HCT116 (cell line): ENCODE measurements at regions not wholly inside any gene's neighbourhood (a gene's known extent, or its start where the extent isn't known, plus 50 kb on each side); places are given as distances from the start of the nearest gene placed in this dataset.

Experiments
- ATAC-seq: fragments of 200-7000 bp; cut with Tn5 transposase; 2 replicates; pipeline ENCODE4 v1.9.1; 2020; ENCODE audit warnings: mild to moderate bottlenecking, moderate library complexity
- BruUV-seq: library from RNA; stranded (reverse); fragments of 400-500 nt; replicated peaks from 2 replicates; lab custom pipeline; 2021; lab: Mats Ljungman, UMichigan
- CTCF ChIA-PET: fragments of 300-600 bp; sonication (Branson Sonifier 250); formaldehyde crosslinking; loops from one replicate; lab custom pipeline; 2021; ENCODE audit warnings: antibody characterized with exemption; lab: Charles Lee
- POLR2A ChIA-PET: fragments of 300-600, 350-600 bp; sonication (Branson Sonifier 250); formaldehyde crosslinking; loops from one replicate; lab custom pipeline; 2021; ENCODE audit warnings: antibody characterized with exemption; lab: Charles Lee
- RAD21 ChIA-PET, 2 experiments: fragments of 300-600 bp; sonication (Branson Sonifier 250); formaldehyde crosslinking; loops; one replicate each; lab custom pipeline; 2023; ENCODE audit warnings: low total read pairs in 2 of 2; ENCODE audit not compliant: uncharacterized antibody in 2 of 2, unreplicated experiment in 2 of 2, low non-redundant PET in 1 of 2; lab: Charles Lee
- DNase-seq: peaks from one replicate; pipeline ENCODE4 v3.0.0-alpha.2; 2010; ENCODE audit warnings: low read depth, low spot score
- H2AFZ ChIP-seq: fragments of 200-600 bp; shearing (Covaris generic), sonication (generic); 2 replicates; pipeline ENCODE4 v1.6.1; 2017; ENCODE audit warnings: low read depth, mixed run types, mixed read lengths, antibody characterized with exemption, low read length; ENCODE audit not compliant: poor library complexity, severe bottlenecking
- H3K27ac ChIP-seq: 2 replicates; pipeline ENCODE4 v1.5.1; 2012; ENCODE audit warnings: low read depth, low read length
- H3K27me3 ChIP-seq: fragments of 200-600 bp; sonication (generic); 2 replicates; pipeline ENCODE4 v1.6.1; 2016; ENCODE audit warnings: mixed run types, low read length, mixed read lengths; ENCODE audit not compliant: insufficient read depth
- H3K36me3 ChIP-seq, 2 experiments: fragments of 200-500 bp in 1 of 2; fragments of 200-600 bp in 1 of 2; sonication (Bioruptor generic) in 1 of 2; sonication (generic) in 1 of 2; 2 replicates each; pipeline versions ENCODE4 v1.5.1 to v1.6.1; 2014 to 2016; ENCODE audit warnings: low read length in 2 of 2, inconsistent platforms in 1 of 2, mixed read lengths in 1 of 2, mixed run types in 1 of 2; ENCODE audit not compliant: insufficient read depth in 2 of 2, control insufficient read depth in 1 of 2
- H3K4me1 ChIP-seq, 2 experiments: fragments of 200-600 bp in 1 of 2; sonication (generic) in 1 of 2; 2 replicates each; pipeline versions ENCODE4 v1.5.1 to v1.6.1; 2012 to 2017; ENCODE audit warnings: low read length in 2 of 2, inconsistent platforms in 1 of 2, mild to moderate bottlenecking in 1 of 2, mixed read lengths in 1 of 2, mixed run types in 1 of 2, moderate library complexity in 1 of 2; ENCODE audit not compliant: insufficient read depth in 2 of 2, control insufficient read depth in 1 of 2
- H3K4me2 ChIP-seq: fragments of 200-600 bp; sonication (generic); 2 replicates; pipeline ENCODE4 v1.6.1; 2017; ENCODE audit warnings: mixed run types, low read length, mixed read lengths
- H3K4me3 ChIP-seq, 2 experiments: fragments of 200-600 bp in 1 of 2; sonication (generic) in 1 of 2; replicated peaks in 1 of 2; 2 replicates each; pipeline ENCODE4 v1.5.1; 2011 to 2016; ENCODE audit warnings: low read length in 2 of 2, control low read depth in 1 of 2, low read depth in 1 of 2, mild to moderate bottlenecking in 1 of 2, mixed read lengths in 1 of 2, mixed run types in 1 of 2
- H3K79me2 ChIP-seq: fragments of 200-600 bp; sonication (generic); 2 replicates; pipeline ENCODE4 v1.6.1; 2017; ENCODE audit warnings: mild to moderate bottlenecking, mixed run types, low read length, moderate library complexity, mixed read lengths; ENCODE audit not compliant: insufficient read depth
- H3K9ac ChIP-seq: fragments of 200-600 bp; sonication (generic); 2 replicates; pipeline ENCODE4 v1.6.1; 2016; ENCODE audit warnings: low read length, mixed read lengths
- H3K9me2 ChIP-seq: fragments of 200-600 bp; sonication (generic), shearing (Covaris generic); 2 replicates; pipeline ENCODE4 v1.6.1; 2017; ENCODE audit warnings: mixed run types, mild to moderate bottlenecking, moderate library complexity; ENCODE audit not compliant: insufficient read depth
- H3K9me3 ChIP-seq, 2 experiments: fragments of 200-500 bp in 1 of 2; fragments of 200-600 bp in 1 of 2; sonication (Bioruptor generic) in 1 of 2; sonication (generic) in 1 of 2; 2 replicates each; pipeline ENCODE4 v1.6.1; 2014 to 2017; ENCODE audit warnings: low read length in 2 of 2, mixed read lengths in 2 of 2, inconsistent platforms in 1 of 2, low read depth in 1 of 2, mild to moderate bottlenecking in 1 of 2, mixed run types in 1 of 2, moderate library complexity in 1 of 2; ENCODE audit not compliant: control insufficient read depth in 1 of 2, insufficient read depth in 1 of 2
- H4K20me1 ChIP-seq: fragments of 200-600 bp; sonication (generic), shearing (Covaris generic); 2 replicates; pipeline ENCODE4 v1.6.1; 2017; ENCODE audit warnings: mixed run types, mild to moderate bottlenecking, moderate library complexity; ENCODE audit not compliant: insufficient read depth
- EGR1 ChIP-seq: IDR thresholded peaks from 2 replicates; pipeline ENCODE4 v1.6.1; 2012; ENCODE audit warnings: low read depth
- ELF1 ChIP-seq: IDR thresholded peaks from 2 replicates; pipeline ENCODE4 v1.6.1; 2012; ENCODE audit warnings: low read depth, borderline replicate concordance
- EZH2 ChIP-seq: fragments of 200-600 bp; sonication (generic); IDR thresholded peaks from 2 replicates; pipeline ENCODE4 v1.6.1; 2017; ENCODE audit warnings: antibody characterized with exemption, mixed run types
- POLR2A ChIP-seq: IDR thresholded peaks from 2 replicates; pipeline ENCODE4 v1.7.0; 2011; ENCODE audit warnings: borderline replicate concordance; ENCODE audit not compliant: insufficient read depth, insufficient read length; ENCODE audit errors: extremely low read depth
- SP1 ChIP-seq: IDR thresholded peaks from 2 replicates; pipeline ENCODE4 v1.6.1; 2012; ENCODE audit warnings: low read depth
- SRF ChIP-seq: IDR thresholded peaks from 2 replicates; pipeline ENCODE4 v1.6.1; 2012; ENCODE audit warnings: low read depth
- TCF7L2 ChIP-seq: IDR thresholded peaks from 2 replicates; pipeline ENCODE4 v1.7.0; 2011; ENCODE audit warnings: borderline replicate concordance, inconsistent platforms; ENCODE audit not compliant: insufficient read depth, insufficient read length; ENCODE audit errors: extremely low read depth
- YY1 ChIP-seq: IDR thresholded peaks from 2 replicates; pipeline ENCODE4 v1.6.1; 2011; ENCODE audit warnings: low read length, low read depth, moderate library complexity, mild to moderate bottlenecking; ENCODE audit not compliant: insufficient replicate concordance; ENCODE audit errors: extremely low read depth
- intact Hi-C: fragments of 100-400 bp; cut with micrococcal nuclease; formaldehyde crosslinking; loops from 2 replicates; pipeline ENCODE4 v1.10.0; 2022
- TF ChIP-seq, protein P1 (sequence below): IDR thresholded peaks from 2 replicates; pipeline ENCODE4 v1.6.1; 2011; ENCODE audit warnings: mild to moderate bottlenecking, low read length, moderate library complexity; ENCODE audit not compliant: insufficient replicate concordance; ENCODE audit errors: extremely low read depth
- TF ChIP-seq, protein P2 (sequence below): IDR thresholded peaks from 2 replicates; pipeline ENCODE4 v1.6.1; 2012
- TF ChIP-seq, protein P3 (sequence below), 3 experiments: fragments of 200-600 bp in 1 of 3; sonication (generic) in 1 of 3; IDR thresholded peaks in 2 of 3; conservative IDR thresholded peaks in 1 of 3; 2 replicates each; pipeline ENCODE4 v1.5.1; 2012 to 2017; ENCODE audit warnings: low read depth in 2 of 3, low read length in 2 of 3, antibody characterized with exemption in 1 of 3, borderline replicate concordance in 1 of 3, control low read depth in 1 of 3, mild to moderate bottlenecking in 1 of 3, mixed read lengths in 1 of 3, mixed run types in 1 of 3, moderate library complexity in 1 of 3; ENCODE audit not compliant: insufficient read depth in 1 of 3

DNA sequence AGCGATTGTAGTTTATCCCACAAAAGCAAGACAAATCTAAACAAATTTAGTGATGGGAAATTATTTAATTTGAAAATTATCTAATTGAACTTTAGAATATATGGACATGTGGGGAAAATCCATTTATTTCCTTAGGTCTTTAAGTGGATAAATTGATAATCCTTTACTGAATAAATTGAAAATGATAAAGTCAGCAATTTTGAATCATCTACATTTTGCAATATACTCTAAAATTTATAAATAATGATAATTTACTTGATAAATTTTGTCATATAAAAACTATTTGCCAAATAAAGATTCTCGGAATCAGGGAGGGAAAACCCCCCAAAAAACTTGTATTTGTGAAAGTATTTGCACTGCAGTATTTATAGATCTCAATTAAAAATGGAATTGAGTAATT is 875.3 kb upstream of the SLITRK5 start:
- H3K27ac ChIP-seq, result no peak overlapping the region

DNA sequence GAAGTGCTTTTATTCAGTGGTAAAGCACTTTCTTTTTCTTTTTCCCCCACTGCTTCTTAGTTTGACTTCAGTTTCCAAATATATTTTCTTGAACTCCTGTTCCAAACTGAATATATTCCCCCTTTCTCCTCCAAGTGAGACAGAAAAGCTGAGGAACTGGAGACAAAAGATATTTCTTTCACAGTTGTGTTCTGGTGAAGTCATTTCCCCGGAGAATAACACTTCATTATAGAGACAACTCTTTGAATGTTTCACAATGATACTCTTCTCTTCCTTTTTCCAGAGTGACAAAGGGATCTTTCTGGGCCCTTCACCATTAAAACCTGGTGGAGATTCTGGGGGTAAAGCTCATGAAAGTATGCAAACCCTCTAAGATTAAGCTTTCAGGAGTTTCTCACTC is 860.8 kb upstream of the SLITRK5 start:
- Histone ChIP-seq H3K9me3 (no peaks in the 10 kb centered on the region; a peak in 2 of 4 replicates), H3K4me1 (no peaks in the 10 kb centered on the region), H3K27me3 (no peaks in the 10 kb centered on the region), H3K9me2 (no peaks in the 10 kb centered on the region), H3K9ac (no peak overlapping the region), H3K36me3 (no peaks in the 10 kb centered on the region), H3K27ac (no peak overlapping the region), H4K20me1 (no peaks in the 10 kb centered on the region), H3K79me2 (no peaks in the 10 kb centered on the region), H3K4me3 (no peak overlapping the region), H2AFZ (no peak overlapping the region), H3K4me2 (no peak overlapping the region)
- no TSS peak for BruUV-seq
- intact Hi-C loops, result no loop called here
- no peak for ATAC-seq
- TF ChIP-seq, protein P1, sequence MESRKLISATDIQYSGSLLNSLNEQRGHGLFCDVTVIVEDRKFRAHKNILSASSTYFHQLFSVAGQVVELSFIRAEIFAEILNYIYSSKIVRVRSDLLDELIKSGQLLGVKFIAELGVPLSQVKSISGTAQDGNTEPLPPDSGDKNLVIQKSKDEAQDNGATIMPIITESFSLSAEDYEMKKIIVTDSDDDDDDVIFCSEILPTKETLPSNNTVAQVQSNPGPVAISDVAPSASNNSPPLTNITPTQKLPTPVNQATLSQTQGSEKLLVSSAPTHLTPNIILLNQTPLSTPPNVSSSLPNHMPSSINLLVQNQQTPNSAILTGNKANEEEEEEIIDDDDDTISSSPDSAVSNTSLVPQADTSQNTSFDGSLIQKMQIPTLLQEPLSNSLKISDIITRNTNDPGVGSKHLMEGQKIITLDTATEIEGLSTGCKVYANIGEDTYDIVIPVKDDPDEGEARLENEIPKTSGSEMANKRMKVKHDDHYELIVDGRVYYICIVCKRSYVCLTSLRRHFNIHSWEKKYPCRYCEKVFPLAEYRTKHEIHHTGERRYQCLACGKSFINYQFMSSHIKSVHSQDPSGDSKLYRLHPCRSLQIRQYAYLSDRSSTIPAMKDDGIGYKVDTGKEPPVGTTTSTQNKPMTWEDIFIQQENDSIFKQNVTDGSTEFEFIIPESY, result no peak
- TF ChIP-seq EZH2, result no peak
- no peak for TF ChIP-seq SRF
- no peak for TF ChIP-seq SP1
- TF ChIP-seq, protein P2, sequence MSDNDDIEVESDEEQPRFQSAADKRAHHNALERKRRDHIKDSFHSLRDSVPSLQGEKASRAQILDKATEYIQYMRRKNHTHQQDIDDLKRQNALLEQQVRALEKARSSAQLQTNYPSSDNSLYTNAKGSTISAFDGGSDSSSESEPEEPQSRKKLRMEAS, result no peak
- TF ChIP-seq EGR1, result no peak
- TF ChIP-seq, protein P3, sequence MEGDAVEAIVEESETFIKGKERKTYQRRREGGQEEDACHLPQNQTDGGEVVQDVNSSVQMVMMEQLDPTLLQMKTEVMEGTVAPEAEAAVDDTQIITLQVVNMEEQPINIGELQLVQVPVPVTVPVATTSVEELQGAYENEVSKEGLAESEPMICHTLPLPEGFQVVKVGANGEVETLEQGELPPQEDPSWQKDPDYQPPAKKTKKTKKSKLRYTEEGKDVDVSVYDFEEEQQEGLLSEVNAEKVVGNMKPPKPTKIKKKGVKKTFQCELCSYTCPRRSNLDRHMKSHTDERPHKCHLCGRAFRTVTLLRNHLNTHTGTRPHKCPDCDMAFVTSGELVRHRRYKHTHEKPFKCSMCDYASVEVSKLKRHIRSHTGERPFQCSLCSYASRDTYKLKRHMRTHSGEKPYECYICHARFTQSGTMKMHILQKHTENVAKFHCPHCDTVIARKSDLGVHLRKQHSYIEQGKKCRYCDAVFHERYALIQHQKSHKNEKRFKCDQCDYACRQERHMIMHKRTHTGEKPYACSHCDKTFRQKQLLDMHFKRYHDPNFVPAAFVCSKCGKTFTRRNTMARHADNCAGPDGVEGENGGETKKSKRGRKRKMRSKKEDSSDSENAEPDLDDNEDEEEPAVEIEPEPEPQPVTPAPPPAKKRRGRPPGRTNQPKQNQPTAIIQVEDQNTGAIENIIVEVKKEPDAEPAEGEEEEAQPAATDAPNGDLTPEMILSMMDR (IDR thresholded peaks at IDR 0.05 in 2 of 3, conservative IDR thresholded peaks at IDR 0.05 in 1 of 3; ENCODE audit: borderline replicate concordance in 1 of 3, insufficient read depth in 1 of 3, low read depth in 2 of 3, low read length in 2 of 3), result no peak
- no peak for TF ChIP-seq POLR2A
- POLR2A ChIA-PET, result no interaction called here
- no peak for DNase-seq
- CTCF ChIA-PET, result no interaction called here
- RAD21 ChIA-PET, result no interaction called here

More for the DNA sequence above, 875.3 kb upstream of the SLITRK5 start:
- H3K9ac ChIP-seq, result no peak overlapping the region
- H3K9me3 ChIP-seq, result peaks cover 0 to 3% of the 10 kb centered on the region in 2 experiments; a peak in 2 of 4 replicates
- DNase-seq (no peak), ATAC-seq (no peak)
- BruUV-seq, result no TSS peak
- no peaks in the 10 kb centered on the region for H4K20me1 ChIP-seq
- H3K4me1 ChIP-seq, result no peaks in the 10 kb centered on the region
- ChIA-PET POLR2A (no interaction called here), CTCF (no interaction called here), RAD21 (no interaction called here)
- intact Hi-C loops, result no loop called here
- no peaks in the 10 kb centered on the region for H3K36me3 ChIP-seq
- no peaks in the 10 kb centered on the region for H3K9me2 ChIP-seq
- H2AFZ ChIP-seq, result no peak overlapping the region
- H3K4me3 ChIP-seq, result no peak overlapping the region
- TF ChIP-seq POLR2A (no peak), ELF1 (no peak), YY1 (no peak), EGR1 (no peak), TCF7L2 (no peak)
- H3K79me2 ChIP-seq, result no peaks in the 10 kb centered on the region
- H3K4me2 ChIP-seq, result no peak overlapping the region
- H3K27me3 ChIP-seq, result no peaks in the 10 kb centered on the region
